Astrocyte (in vitro differentiated cells and primary cell): ENCODE measurements at regions not wholly inside any gene's neighbourhood (a gene's known extent, or its start where the extent isn't known, plus 50 kb on each side); places are given as distances from the start of the nearest gene placed in this dataset.

Experiments used
- EZH2 ChIP-seq: IDR thresholded peaks from 2 replicates; pipeline ENCODE4 v1.6.1; 2012; ENCODE audit warnings: mild to moderate bottlenecking, low read length, inconsistent platforms; ENCODE audit not compliant: insufficient read depth
- TF ChIP-seq, protein P1 (sequence below): IDR thresholded peaks from 2 replicates; pipeline ENCODE4 v1.5.1; 2011; ENCODE audit warnings: low read depth, mild to moderate bottlenecking, inconsistent platforms, low read length, moderate library complexity; ENCODE audit not compliant: insufficient read depth

DNA sequence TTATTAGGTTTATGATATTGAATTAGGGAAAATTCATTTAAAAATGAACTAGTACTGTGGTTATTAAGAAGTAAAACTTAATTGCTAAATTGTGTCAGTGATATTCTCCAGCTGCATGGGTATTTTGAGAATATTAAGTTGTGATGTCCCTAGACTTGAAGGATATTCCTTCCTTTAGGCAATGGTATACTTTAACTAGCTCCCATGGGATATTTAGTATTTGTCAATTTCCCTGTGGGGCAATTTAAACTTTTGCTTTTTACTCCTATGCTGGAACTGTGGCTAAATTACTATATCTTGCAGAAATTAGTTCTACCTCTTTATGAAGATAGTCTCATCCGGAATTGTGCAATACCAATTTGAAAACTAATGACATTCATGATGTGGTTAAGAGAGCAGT lies 151.6 kb upstream of the CSNK1A1L start:
- TF ChIP-seq, protein P1, sequence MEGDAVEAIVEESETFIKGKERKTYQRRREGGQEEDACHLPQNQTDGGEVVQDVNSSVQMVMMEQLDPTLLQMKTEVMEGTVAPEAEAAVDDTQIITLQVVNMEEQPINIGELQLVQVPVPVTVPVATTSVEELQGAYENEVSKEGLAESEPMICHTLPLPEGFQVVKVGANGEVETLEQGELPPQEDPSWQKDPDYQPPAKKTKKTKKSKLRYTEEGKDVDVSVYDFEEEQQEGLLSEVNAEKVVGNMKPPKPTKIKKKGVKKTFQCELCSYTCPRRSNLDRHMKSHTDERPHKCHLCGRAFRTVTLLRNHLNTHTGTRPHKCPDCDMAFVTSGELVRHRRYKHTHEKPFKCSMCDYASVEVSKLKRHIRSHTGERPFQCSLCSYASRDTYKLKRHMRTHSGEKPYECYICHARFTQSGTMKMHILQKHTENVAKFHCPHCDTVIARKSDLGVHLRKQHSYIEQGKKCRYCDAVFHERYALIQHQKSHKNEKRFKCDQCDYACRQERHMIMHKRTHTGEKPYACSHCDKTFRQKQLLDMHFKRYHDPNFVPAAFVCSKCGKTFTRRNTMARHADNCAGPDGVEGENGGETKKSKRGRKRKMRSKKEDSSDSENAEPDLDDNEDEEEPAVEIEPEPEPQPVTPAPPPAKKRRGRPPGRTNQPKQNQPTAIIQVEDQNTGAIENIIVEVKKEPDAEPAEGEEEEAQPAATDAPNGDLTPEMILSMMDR = no peak
- no peak for TF ChIP-seq EZH2
